PFSK-1 (cell line): ENCODE measurements at regions not wholly inside any gene's neighbourhood (a gene's known extent, or its start where the extent isn't known, plus 50 kb on each side); places are given as distances from the start of the nearest gene placed in this dataset.

Source experiments
- FOXP2 ChIP-seq: optimal IDR thresholded peaks from 2 replicates; pipeline ENCODE3; 2011; ENCODE audit warnings: borderline replicate concordance, control low read depth, inconsistent platforms; ENCODE audit not compliant: insufficient read depth; ENCODE audit errors: extremely low read length, extremely low read depth
- POLR2AphosphoS5 ChIP-seq: IDR thresholded peaks from 2 replicates; pipeline ENCODE4 v1.6.1; 2012; ENCODE audit warnings: low read depth, mild to moderate bottlenecking, control low read depth, low read length, moderate library complexity
- SIN3A ChIP-seq: IDR thresholded peaks from 2 replicates; pipeline ENCODE4 v1.6.1; 2012; ENCODE audit warnings: mild to moderate bottlenecking, low read length, moderate library complexity, borderline replicate concordance; ENCODE audit not compliant: insufficient read depth
- TAF1 ChIP-seq: IDR thresholded peaks from 2 replicates; pipeline ENCODE4 v1.6.1; 2012; ENCODE audit warnings: low read length, control low read depth, borderline replicate concordance; ENCODE audit not compliant: insufficient read depth
- TF ChIP-seq, protein P1 (sequence below), 2 experiments: IDR thresholded peaks; 2 replicates each; pipeline versions ENCODE4 v1.6.1 to v1.8.0; 2011 to 2012; ENCODE audit warnings: low read depth in 2 of 2, low read length in 2 of 2, control low read depth in 1 of 2, inconsistent platforms in 1 of 2, mild to moderate bottlenecking in 1 of 2, moderate library complexity in 1 of 2; ENCODE audit not compliant: insufficient read depth in 1 of 2

DNA sequence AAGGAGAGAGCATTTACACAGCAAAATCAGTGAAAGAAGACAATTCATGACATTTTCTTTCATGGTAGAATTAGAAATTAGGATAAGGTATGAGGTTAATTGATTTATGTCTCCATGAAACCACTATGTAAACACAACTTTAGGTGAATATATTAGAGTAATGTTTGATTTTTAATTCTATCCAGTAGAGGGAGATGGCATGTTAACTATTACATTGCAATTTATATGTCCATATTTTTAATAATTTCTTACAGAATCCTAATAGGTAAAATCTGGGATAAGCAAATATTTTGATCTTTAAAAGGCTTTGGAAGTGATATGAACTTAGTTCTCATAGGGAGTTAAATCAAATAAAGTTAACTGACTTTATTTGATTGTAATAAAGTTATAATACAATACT, 373.4 kb upstream of the PDE3A start:
- TF ChIP-seq, protein P1, sequence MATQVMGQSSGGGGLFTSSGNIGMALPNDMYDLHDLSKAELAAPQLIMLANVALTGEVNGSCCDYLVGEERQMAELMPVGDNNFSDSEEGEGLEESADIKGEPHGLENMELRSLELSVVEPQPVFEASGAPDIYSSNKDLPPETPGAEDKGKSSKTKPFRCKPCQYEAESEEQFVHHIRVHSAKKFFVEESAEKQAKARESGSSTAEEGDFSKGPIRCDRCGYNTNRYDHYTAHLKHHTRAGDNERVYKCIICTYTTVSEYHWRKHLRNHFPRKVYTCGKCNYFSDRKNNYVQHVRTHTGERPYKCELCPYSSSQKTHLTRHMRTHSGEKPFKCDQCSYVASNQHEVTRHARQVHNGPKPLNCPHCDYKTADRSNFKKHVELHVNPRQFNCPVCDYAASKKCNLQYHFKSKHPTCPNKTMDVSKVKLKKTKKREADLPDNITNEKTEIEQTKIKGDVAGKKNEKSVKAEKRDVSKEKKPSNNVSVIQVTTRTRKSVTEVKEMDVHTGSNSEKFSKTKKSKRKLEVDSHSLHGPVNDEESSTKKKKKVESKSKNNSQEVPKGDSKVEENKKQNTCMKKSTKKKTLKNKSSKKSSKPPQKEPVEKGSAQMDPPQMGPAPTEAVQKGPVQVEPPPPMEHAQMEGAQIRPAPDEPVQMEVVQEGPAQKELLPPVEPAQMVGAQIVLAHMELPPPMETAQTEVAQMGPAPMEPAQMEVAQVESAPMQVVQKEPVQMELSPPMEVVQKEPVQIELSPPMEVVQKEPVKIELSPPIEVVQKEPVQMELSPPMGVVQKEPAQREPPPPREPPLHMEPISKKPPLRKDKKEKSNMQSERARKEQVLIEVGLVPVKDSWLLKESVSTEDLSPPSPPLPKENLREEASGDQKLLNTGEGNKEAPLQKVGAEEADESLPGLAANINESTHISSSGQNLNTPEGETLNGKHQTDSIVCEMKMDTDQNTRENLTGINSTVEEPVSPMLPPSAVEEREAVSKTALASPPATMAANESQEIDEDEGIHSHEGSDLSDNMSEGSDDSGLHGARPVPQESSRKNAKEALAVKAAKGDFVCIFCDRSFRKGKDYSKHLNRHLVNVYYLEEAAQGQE (IDR thresholded peaks at IDR 0.05; ENCODE audit: insufficient read depth in 1 of 2, low read depth in 2 of 2, low read length in 2 of 2): no peak
- TF ChIP-seq SIN3A (no peak), FOXP2 (no peak), TAF1 (no peak), POLR2AphosphoS5 (no peak)

DNA sequence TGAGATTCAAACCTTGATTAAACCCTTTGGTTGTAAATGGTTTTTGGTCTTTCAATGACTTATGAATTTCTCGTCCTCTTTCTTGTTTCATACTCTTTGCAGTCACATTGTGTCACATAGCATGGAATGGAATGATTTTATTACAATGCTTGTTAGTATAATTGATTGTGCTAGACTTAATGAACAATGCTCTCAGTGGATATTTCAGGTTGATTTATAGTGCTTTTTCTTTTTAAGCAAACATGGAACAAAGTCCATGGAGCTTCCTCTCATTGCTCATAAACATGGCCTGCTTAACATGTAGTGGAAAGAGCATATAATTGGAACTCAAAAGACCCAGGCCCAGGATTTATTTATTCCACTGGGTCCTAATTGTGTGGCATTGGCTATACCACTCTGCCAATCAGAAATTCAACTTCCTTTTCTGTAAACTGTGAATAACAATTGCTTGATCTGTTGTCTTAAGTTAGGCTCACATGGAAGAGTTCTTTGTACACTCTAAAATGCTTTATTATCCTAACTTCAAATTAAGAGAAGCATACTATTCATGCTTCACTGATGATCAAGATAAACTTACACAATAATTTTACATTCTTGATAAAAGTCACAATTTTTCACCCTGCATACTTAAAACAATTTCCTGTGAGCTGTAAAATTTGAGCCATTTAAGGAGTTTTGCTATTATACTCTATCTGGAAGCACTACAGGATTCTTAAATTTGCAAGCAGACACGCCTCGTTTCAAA, 370.5 kb upstream of the PDE3A start:
- no peak for TF ChIP-seq POLR2AphosphoS5
- no peak for TF ChIP-seq SIN3A
- TF ChIP-seq, protein P1 (IDR thresholded peaks at IDR 0.05; ENCODE audit: insufficient read depth in 1 of 2, low read depth in 2 of 2, low read length in 2 of 2): no peak
- TF ChIP-seq FOXP2: no peak
- no peak for TF ChIP-seq TAF1

DNA sequence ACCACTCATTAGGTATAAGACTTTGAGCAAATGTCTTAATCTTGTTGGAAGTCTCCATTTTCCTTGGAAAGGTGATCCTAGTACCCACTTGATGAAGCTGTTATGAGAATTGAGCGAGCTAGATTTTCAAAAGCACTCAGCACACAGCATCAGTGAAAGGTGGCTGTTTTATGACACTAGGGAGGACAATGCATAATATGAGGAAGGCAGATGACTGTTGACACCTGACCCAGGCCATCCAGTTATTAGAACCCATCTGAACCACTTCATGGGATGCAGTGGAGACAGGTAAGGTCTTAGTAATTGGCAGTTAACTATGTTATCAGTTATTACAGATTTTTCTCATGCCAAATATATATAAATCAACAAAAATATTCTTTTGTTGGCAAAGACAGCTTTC, 369.9 kb upstream of the PDE3A start:
- no peak for TF ChIP-seq POLR2AphosphoS5
- TF ChIP-seq TAF1: no peak
- TF ChIP-seq SIN3A: no peak
- TF ChIP-seq, protein P1 (IDR thresholded peaks at IDR 0.05; ENCODE audit: insufficient read depth in 1 of 2, low read depth in 2 of 2, low read length in 2 of 2): no peak
- TF ChIP-seq FOXP2: no peak

DNA sequence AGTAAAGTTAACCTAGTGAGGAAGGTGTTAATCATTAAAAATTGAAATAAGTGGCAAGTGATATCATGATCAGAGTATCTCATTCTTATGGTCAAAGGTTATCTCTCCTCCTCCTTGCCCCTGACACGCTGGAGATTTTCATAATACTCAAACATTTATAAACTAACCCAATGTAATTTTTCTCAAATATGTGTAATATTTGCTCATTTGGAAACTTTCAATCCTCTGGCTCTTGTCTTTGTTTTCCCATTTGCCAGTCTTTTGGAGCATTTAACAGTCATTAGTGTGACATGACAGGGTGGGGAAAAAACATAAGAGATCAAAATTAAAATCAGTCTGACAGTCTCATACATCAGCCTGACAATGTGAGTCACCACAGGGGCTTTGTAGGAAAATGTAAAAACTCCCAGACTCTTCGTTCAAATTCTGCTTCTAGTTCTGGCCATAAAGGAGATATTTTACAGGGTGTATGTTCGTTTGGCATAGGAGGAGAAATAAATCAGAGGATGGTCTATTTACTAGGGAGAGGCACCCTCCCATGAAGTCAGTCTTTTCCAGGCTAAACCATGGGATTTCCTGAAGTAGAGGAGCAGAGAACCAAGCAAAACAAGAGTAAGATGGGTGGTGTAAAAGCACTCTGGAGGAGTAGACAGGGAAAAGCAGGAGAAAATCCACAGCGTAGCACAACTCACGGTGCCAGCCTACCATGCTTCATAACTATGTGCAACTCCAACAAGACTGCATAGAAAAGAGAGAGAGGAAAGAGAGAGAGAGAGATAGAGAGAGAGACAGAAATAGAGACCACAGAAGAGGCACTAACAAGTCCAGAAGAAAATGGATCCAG, 369.2 kb upstream of the PDE3A start:
- no peak for TF ChIP-seq SIN3A
- TF ChIP-seq TAF1: no peak

DNA sequence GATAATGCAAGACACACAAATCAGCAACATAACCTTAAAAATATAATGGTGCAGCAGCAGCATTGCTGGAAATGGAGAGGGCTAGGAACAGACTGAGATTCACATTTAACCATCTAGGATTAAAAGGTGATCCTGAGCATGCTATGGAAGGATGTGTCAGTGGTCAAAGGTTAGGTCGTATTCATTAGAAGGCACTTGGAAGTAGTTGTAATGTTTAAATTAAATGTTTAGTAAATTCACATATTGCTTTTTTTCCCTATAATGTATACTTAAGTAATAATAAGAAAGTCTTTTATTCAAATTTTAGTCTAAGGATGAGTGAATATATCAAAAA, 368.6 kb upstream of the PDE3A start:
- no peak for TF ChIP-seq SIN3A
- TF ChIP-seq TAF1: no peak
- TF ChIP-seq POLR2AphosphoS5: no peak
- TF ChIP-seq, protein P1 (IDR thresholded peaks at IDR 0.05; ENCODE audit: insufficient read depth in 1 of 2, low read depth in 2 of 2, low read length in 2 of 2): no peak
- no peak for TF ChIP-seq FOXP2
